Stomach (tissue), 8 donors: ENCODE measurements at regions not wholly inside any gene's neighbourhood (a gene's known extent, or its start where the extent isn't known, plus 50 kb on each side); places are given as distances from the start of the nearest gene placed in this dataset.

ENCODE experiments used
- DNase-seq, 2 donors: peaks; one replicate each; pipeline versions ENCODE4 v3.0.0 to v3.0.0-alpha.2; 2013 to 2019
- H3K27ac ChIP-seq, 5 donors: fragments of 200-600 bp in 4 of 5; sonication (generic) in 4 of 5; one replicate each; pipeline ENCODE4 v1.5.1; 2013 to 2019; ENCODE audit warnings: mild to moderate bottlenecking in 1 of 5, moderate library complexity in 1 of 5
- H3K27me3 ChIP-seq, 3 donors: fragments of 200-600 bp; sonication (generic); one replicate each; pipeline ENCODE4 v1.5.1; 2017 to 2019; ENCODE audit warnings: mixed run types in 1 of 3
- H3K36me3 ChIP-seq, 4 donors: fragments of 200-600 bp; sonication (generic); 1 replicate in 3 of 4; 2 replicates in 1 of 4; pipeline ENCODE4 v1.5.1; 2016 to 2019
- H3K4me1 ChIP-seq, 4 donors: fragments of 200-600 bp; sonication (generic); one replicate each; pipeline ENCODE4 v1.5.1; 2016 to 2019
- H3K4me3 ChIP-seq, 4 donors: fragments of 200-600 bp; sonication (generic) in 3 of 4; one replicate each; pipeline ENCODE4 v1.5.1; 2016 to 2019; ENCODE audit warnings: mild to moderate bottlenecking in 1 of 4
- H3K9me3 ChIP-seq, 4 donors: fragments of 200-600 bp; sonication (generic); one replicate each; pipeline ENCODE4 v1.5.1; 2016 to 2019
- EP300 ChIP-seq: sonication (generic); formaldehyde crosslinking; IDR thresholded peaks from one replicate; pipeline ENCODE4 v1.6.1; 2017; ENCODE audit warnings: antibody characterized with exemption
- POLR2A ChIP-seq, 4 donors: fragments of 450-650 bp; IDR thresholded peaks; one replicate each; pipeline ENCODE4 v1.6.1; 2016; ENCODE audit warnings: antibody characterized with exemption in 4 of 4, control low read depth in 2 of 4, mild to moderate bottlenecking in 1 of 4, moderate library complexity in 1 of 4
- POLR2AphosphoS5 ChIP-seq, 3 donors: sonication (generic); formaldehyde crosslinking; IDR thresholded peaks; one replicate each; pipeline ENCODE4 v1.6.1; 2016; ENCODE audit warnings: antibody characterized with exemption in 3 of 3
- WGBS, 5 donors: extraction: QIAGEN DNeasy Blood & Tissue Kit in 3 of 5; methylation state at CpG; one replicate each; pipeline versions ENCODE4 v1.1.5 to v1.1.7; 2013 to 2018; 5-methylcytosine and 5-hydroxymethylcytosine counted together
- intact Hi-C: fragments of 100-400 bp; cut with DNase I; formaldehyde crosslinking; loops from one replicate; pipeline ENCODE4 v1.15.1; 2023; ENCODE audit warnings: low total_unique reads
- TF ChIP-seq, protein P1 (sequence below), 7 experiments: fragments of 450-650 bp in 4 of 7; fragments of 200-600 bp in 3 of 7; sonication (generic) in 3 of 7; IDR thresholded peaks; one replicate each; pipeline ENCODE4 v1.5.1; 2016 to 2019; ENCODE audit warnings: antibody characterized with exemption in 7 of 7, control low read depth in 2 of 7, mild to moderate bottlenecking in 1 of 7
- donor health status: healthy with polysubstance abuse.
- donor health status: Bipolar disorder and iron deficiency.
- donor health status: healthy.

GRCh38 chr11:19351426-19351825, 110.7 kb upstream of the E2F8 start:
- TF ChIP-seq POLR2AphosphoS5 (IDR thresholded peaks at IDR 0.05) (no peak), POLR2A (IDR thresholded peaks at IDR 0.05) (no peak), EP300 (no peak)
- TF ChIP-seq, protein P1, sequence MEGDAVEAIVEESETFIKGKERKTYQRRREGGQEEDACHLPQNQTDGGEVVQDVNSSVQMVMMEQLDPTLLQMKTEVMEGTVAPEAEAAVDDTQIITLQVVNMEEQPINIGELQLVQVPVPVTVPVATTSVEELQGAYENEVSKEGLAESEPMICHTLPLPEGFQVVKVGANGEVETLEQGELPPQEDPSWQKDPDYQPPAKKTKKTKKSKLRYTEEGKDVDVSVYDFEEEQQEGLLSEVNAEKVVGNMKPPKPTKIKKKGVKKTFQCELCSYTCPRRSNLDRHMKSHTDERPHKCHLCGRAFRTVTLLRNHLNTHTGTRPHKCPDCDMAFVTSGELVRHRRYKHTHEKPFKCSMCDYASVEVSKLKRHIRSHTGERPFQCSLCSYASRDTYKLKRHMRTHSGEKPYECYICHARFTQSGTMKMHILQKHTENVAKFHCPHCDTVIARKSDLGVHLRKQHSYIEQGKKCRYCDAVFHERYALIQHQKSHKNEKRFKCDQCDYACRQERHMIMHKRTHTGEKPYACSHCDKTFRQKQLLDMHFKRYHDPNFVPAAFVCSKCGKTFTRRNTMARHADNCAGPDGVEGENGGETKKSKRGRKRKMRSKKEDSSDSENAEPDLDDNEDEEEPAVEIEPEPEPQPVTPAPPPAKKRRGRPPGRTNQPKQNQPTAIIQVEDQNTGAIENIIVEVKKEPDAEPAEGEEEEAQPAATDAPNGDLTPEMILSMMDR (IDR thresholded peaks at IDR 0.05): no peak
- Histone ChIP-seq H3K27ac (no peak overlapping the region), H3K36me3 (no peaks in the 10 kb centered on the region), H3K4me1 (peaks cover under 1 to 5% (median 3%) of the 10 kb centered on the region in 4 donors), H3K4me3 (no peak overlapping the region), H3K9me3 (no peaks in the 10 kb centered on the region), H3K27me3 (peaks cover 0 to 62% (median 7%) of the 10 kb centered on the region in 3 donors)
- intact Hi-C loops: no loop called here
- WGBS, 5 donors: 74 to 93% (median 84%) methylated on average over 4 of the region's 4 CpGs
- DNase-seq: no peak

DNA sequence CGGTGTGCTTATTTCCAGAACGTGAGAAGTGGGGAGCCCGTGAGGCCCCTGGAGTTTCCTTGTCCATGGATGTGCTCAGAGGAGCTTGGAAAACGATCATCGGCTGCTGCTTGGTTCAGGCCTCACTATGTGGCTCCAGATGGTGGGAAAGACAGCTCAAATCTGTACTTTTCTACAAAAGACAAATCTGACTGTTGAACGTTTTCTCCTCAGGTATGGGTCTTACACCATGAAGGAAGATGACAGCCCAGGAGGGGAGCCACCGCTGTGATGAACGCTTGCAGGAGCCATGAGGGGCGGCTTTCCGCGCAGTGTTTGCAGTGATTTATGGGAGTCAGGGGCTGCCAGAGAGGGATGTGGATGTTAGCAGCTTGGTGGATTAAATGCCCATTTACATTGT, 109.4 kb upstream of the E2F8 start:
- no peak overlapping the region for H3K27ac ChIP-seq
- peaks cover 11 to 18% (median 15%) of the 10 kb centered on the region in 4 donors for H3K4me1 ChIP-seq
- H3K4me3 ChIP-seq: no peak overlapping the region
- intact Hi-C loops: no loop called here
- H3K9me3 ChIP-seq: no peaks in the 10 kb centered on the region
- no peak for TF ChIP-seq EP300
- TF ChIP-seq, protein P1 (IDR thresholded peaks at IDR 0.05): no peak
- no peak for DNase-seq
- WGBS, 5 donors: 83 to 90% (median 88%) methylated on average over 11 of the region's 11 CpGs
- H3K36me3 ChIP-seq: no peaks in the 10 kb centered on the region
- H3K27me3 ChIP-seq: peaks cover 4 to 63% (median 19%) of the 10 kb centered on the region in 3 donors

GRCh38 chr11:19349340-19350025, 108.7 kb upstream of the E2F8 start:
- Histone ChIP-seq H3K27ac (no peak overlapping the region), H3K4me3 (no peak overlapping the region), H3K36me3 (no peaks in the 10 kb centered on the region), H3K9me3 (no peaks in the 10 kb centered on the region), H3K27me3 (peaks cover 9 to 70% (median 26%) of the 10 kb centered on the region in 3 donors), H3K4me1 (peaks cover 15 to 24% (median 20%) of the 10 kb centered on the region in 4 donors)
- DNase-seq: no peak
- 69 to 78% (median 70%) methylated on average over 17 of the region's 17 CpGs for WGBS, 5 donors
- TF ChIP-seq POLR2A (IDR thresholded peaks at IDR 0.05): no peak
- TF ChIP-seq, protein P1 (IDR thresholded peaks at IDR 0.05): no peak
- intact Hi-C loops: no loop called here

DNA sequence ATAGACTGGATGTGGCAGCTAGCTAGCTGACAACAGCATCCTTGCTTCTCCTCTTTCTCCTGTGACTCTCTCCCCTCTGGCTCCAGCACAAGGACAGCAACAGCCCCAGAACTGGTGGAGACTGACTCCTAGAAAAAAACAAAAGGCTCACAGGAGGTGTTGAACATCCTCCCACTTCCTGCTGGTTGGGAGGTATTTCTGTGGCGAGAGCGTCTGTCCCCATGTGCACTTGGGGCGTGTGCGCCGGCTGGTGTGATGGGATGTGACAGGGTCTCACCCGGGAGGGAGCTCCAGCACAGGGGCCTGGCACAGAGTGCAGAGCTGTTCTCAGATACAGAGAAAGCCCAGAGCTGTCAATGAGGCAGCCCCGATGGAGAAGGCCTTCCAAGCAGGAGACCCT, 107.2 kb upstream of the E2F8 start:
- Histone ChIP-seq H3K27ac (no peak overlapping the region), H3K4me3 (no peak overlapping the region), H3K4me1 (peaks cover 15 to 24% (median 20%) of the 10 kb centered on the region in 4 donors), H3K27me3 (peaks cover 9 to 81% (median 27%) of the 10 kb centered on the region in 3 donors), H3K9me3 (no peaks in the 10 kb centered on the region), H3K36me3 (no peaks in the 10 kb centered on the region)
- intact Hi-C loops: no loop called here
- WGBS, 5 donors: 72 to 86% (median 75%) methylated on average over 7 of the region's 7 CpGs
- TF ChIP-seq POLR2AphosphoS5 (IDR thresholded peaks at IDR 0.05) (no peak), EP300 (no peak), POLR2A (IDR thresholded peaks at IDR 0.05) (no peak)
- TF ChIP-seq, protein P1 (IDR thresholded peaks at IDR 0.05): no peak
- DNase-seq: no peak
